HG03432 (cell line): ENCODE measurements at regions not wholly inside any gene's neighbourhood (a gene's known extent, or its start where the extent isn't known, plus 50 kb on each side); places are given as distances from the start of the nearest gene placed in this dataset.
"Not testable (repeated sequence)": the region's sequence is repeated elsewhere in the genome, so short reads cannot be mapped to it uniquely, and the experiment has no call there.

ENCODE experiments used
- ATAC-seq: cut with Tn5 transposase; IDR thresholded peaks from one replicate; pipeline ENCODE4 v1.9.1; 2021; ENCODE audit warnings: mild to moderate bottlenecking, moderate library complexity; ENCODE audit not compliant: unreplicated experiment

GRCh38 chr18:30639361-30639760, 403.2 kb downstream of the DSC3 start:
- ATAC-seq = no peak

- no peak for ATAC-seq
These were observed 408.3 kb downstream of the DSC3 start for GRCh38 chr18:30634249-30634648.

- no peak for ATAC-seq
These were observed 410.4 kb downstream of the DSC3 start for GRCh38 chr18:30632071-30632698.

- no peak for ATAC-seq
These were observed 416.6 kb downstream of the DSC3 start for GRCh38 chr18:30625961-30626360.

GRCh38 chr18:30623401-30624065, 419.0 kb downstream of the DSC3 start:
- no peak for ATAC-seq

- ATAC-seq = no peak
These were observed 419.9 kb downstream of the DSC3 start for GRCh38 chr18:30622635-30623034.

- no peak for ATAC-seq
These were observed 420.4 kb downstream of the DSC3 start for GRCh38 chr18:30622104-30622503.

- no peak for ATAC-seq
These were observed 424.0 kb downstream of the DSC3 start for GRCh38 chr18:30618567-30618966.

GRCh38 chr18:30616414-30616813, 426.1 kb downstream of the DSC3 start:
- no peak for ATAC-seq

- ATAC-seq = no peak
These were observed 429.1 kb downstream of the DSC3 start for GRCh38 chr18:30613467-30613801.

GRCh38 chr18:30601541-30601940, 441.0 kb downstream of the DSC3 start:
- no peak for ATAC-seq

GRCh38 chr18:30597202-30597601, 445.3 kb downstream of the DSC3 start:
- ATAC-seq = no peak

GRCh38 chr18:30596635-30597034, 445.9 kb downstream of the DSC3 start:
- ATAC-seq = no peak

GRCh38 chr18:30595942-30596341, 446.6 kb downstream of the DSC3 start:
- ATAC-seq = no peak

GRCh38 chr18:30594911-30595310, 447.6 kb downstream of the DSC3 start:
- ATAC-seq = not testable (repeated sequence)

- no peak for ATAC-seq
These were observed 451.1 kb downstream of the DSC3 start for GRCh38 chr18:30591462-30591861.

- no peak for ATAC-seq
These were observed 453.8 kb downstream of the DSC3 start for GRCh38 chr18:30588673-30589164.

- ATAC-seq = no peak
These were observed 458.8 kb downstream of the DSC3 start for GRCh38 chr18:30583768-30584167.

- no peak for ATAC-seq
These were observed 460.5 kb downstream of the DSC3 start for GRCh38 chr18:30582078-30582477.

- ATAC-seq = no peak
These were observed 463.8 kb downstream of the DSC3 start for GRCh38 chr18:30578707-30579106.

GRCh38 chr18:30572214-30572613, 470.3 kb downstream of the DSC3 start:
- no peak for ATAC-seq

GRCh38 chr18:30568333-30568732, 474.2 kb downstream of the DSC3 start:
- ATAC-seq = no peak

- ATAC-seq = no peak
These were observed 475.7 kb downstream of the DSC3 start for GRCh38 chr18:30566877-30567276.
